ENCODE measurements at regions not wholly inside any gene's neighbourhood (a gene's known extent, or its start where the extent isn't known, plus 50 kb on each side); places are given as distances from the start of the nearest gene placed in this dataset.

GRCh38 chr13:85896516-85897450, 97.6 kb upstream of the SLITRK6 start:
- peak in 1 of 2 experiments; percentile 3 for DNase-seq

- DNase-seq, result no peak
These were observed 88.2 kb upstream of the SLITRK6 start for GRCh38 chr13:85887406-85887805.

GRCh38 chr13:85879014-85879413, 79.8 kb upstream of the SLITRK6 start:
- DNase-seq, result peak in 1 of 2 experiments; percentile 16

GRCh38 chr13:85864963-85865530, 65.8 kb upstream of the SLITRK6 start:
- peak; percentile 4 to 10 for DNase-seq

GRCh38 chr13:85853901-85854663, 54.9 kb upstream of the SLITRK6 start:
- no peak for DNase-seq

GRCh38 chr13:85853161-85853894, 54.1 kb upstream of the SLITRK6 start:
- peak in 1 of 2 experiments; percentile 19 for DNase-seq
